GM10248 (cell line): ENCODE measurements at regions not wholly inside any gene's neighbourhood (a gene's known extent, or its start where the extent isn't known, plus 50 kb on each side); places are given as distances from the start of the nearest gene placed in this dataset.

Source experiments
- CTCF ChIA-PET: fragments of 300-600 bp; sonication (Branson Sonifier 250); formaldehyde crosslinking; extraction: SDS; loops from one replicate; lab custom pipeline; 2021; ENCODE audit warnings: antibody characterized with exemption; lab: Yijun Ruan, JAX
- POLR2A ChIA-PET: fragments of 350-650 bp; sonication (Branson Sonifier 250); formaldehyde crosslinking; extraction: SDS; loops from one replicate; lab custom pipeline; 2020; ENCODE audit warnings: antibody characterized with exemption; lab: Yijun Ruan, JAX
- DNase-seq: peaks from one replicate; pipeline ENCODE4 v3.0.0; 2012; ENCODE audit errors: extremely low spot score
- TF ChIP-seq, protein P1 (sequence below): IDR thresholded peaks from 2 replicates; pipeline ENCODE4 v1.5.1; 2012; ENCODE audit warnings: mild to moderate bottlenecking, low read depth; ENCODE audit errors: extremely low read depth, missing control alignments, control extremely low read depth

DNA sequence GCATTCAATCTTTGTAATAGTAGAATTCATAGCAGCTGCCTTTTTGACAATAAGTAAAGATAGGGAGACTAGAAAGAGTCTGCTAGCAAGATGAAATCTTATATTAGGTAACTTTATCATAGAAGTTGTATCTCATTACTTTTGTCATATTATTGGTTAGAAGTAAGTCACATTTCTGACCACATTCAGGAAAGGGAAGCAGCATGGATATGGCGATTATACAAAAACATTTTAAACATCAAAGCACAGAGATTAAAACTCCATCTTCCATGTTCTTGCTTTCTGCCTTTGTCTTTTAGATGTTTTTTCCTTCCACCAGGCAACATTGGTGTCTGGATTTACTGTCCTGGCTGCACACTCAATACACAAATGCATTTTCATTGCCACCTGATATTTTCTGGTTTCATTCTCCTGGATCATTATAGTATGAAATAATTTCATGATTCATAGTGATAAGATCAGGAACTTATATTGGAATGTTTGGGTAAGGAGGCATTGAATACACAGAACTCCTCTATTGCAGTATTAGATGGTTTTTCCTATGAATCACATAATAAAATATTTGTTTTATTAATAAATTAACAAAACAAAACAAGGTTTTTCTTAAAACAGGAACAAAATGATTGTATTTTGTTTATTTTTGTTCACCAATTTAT is 1460.3 kb upstream of the CADM2 start:
- POLR2A ChIA-PET = no interaction called here
- no peak for DNase-seq
- CTCF ChIA-PET = no interaction called here
- TF ChIP-seq, protein P1, sequence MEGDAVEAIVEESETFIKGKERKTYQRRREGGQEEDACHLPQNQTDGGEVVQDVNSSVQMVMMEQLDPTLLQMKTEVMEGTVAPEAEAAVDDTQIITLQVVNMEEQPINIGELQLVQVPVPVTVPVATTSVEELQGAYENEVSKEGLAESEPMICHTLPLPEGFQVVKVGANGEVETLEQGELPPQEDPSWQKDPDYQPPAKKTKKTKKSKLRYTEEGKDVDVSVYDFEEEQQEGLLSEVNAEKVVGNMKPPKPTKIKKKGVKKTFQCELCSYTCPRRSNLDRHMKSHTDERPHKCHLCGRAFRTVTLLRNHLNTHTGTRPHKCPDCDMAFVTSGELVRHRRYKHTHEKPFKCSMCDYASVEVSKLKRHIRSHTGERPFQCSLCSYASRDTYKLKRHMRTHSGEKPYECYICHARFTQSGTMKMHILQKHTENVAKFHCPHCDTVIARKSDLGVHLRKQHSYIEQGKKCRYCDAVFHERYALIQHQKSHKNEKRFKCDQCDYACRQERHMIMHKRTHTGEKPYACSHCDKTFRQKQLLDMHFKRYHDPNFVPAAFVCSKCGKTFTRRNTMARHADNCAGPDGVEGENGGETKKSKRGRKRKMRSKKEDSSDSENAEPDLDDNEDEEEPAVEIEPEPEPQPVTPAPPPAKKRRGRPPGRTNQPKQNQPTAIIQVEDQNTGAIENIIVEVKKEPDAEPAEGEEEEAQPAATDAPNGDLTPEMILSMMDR = no peak

DNA sequence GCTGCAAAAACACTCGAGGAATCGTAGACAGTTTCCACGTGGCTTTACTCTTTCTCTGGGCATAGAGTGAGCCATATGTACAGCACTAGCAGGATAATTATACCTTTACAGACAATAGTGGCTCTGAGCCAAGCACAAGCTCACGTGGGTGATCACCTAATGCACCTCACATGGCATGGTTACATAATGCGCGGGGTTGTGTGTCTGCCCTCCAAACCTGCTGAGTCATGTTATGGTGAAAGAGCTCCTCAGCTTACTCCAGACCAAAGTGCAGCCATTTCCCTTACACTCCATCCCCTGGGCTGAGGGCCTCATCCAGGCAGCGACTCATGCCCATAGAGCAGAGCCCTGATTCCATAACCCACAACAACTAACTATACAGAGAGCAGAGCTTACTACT is 1458.4 kb upstream of the CADM2 start:
- no peak for DNase-seq

DNA sequence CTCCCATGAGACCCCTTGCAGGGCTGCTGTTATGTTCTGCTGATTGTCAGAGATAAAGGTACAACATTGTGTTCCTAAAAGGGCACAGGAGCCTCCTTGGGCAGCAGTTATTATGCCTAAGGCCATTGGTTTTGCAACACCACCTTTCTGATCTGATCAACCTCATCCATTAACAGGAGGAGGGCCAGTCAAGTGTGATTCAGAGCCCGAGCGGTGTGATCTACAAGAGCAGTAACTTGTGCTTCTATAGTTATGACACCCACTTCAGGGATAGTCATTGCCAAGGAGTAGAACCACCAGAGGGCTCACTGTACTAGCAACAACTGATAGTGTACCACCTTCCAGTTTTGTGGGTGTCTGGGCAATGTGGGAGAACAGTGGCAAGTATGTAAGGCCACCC is 1457.9 kb upstream of the CADM2 start:
- TF ChIP-seq, protein P1 = no peak
- ChIA-PET CTCF (no interaction called here), POLR2A (no interaction called here)
- DNase-seq = no peak

More for the DNA sequence above, 1458.4 kb upstream of the CADM2 start:
- POLR2A ChIA-PET = no interaction called here
- TF ChIP-seq, protein P1 = no peak
- CTCF ChIA-PET = no interaction called here

DNA sequence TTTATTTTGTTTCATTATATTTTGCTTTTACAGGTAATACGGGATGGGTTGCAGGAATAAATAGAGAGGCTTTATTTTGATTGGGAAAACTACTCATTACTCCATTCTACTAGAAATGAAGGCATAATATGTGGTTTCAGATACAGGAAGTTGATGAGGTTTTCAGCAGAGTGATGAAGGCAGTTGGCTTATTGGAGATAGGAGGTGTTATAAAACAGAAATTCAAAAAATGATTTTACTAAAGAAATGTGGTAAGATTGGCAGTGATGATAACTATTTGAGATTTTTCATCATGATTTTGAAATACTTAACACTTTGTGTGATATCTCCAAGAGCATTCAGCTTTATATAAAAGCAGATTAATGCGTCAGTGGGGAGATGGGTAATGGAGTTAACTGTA is 1445.7 kb upstream of the CADM2 start:
- TF ChIP-seq, protein P1 = no peak
- DNase-seq = no peak
- POLR2A ChIA-PET = no interaction called here
- CTCF ChIA-PET = no interaction called here

DNA sequence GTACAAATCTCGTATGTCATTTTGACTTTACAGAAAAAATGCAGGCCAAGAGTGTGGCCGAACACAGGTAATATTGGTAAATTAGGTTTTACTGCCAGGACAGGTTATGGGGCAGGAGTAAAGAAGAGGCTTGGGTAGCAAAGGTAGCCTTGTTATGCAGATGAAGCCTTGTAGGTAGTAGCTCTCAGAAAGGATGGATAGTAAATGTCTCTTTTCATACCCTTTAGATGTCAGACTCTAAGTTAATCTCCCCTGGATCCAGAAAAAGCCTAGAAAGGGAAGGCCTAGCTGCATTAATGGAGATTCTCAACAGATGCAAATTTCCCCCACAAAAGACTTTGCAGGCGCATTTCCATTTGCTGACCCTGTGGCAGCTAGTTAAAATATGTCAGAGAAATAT is 1445.1 kb upstream of the CADM2 start:
- TF ChIP-seq, protein P1 = no peak

DNA sequence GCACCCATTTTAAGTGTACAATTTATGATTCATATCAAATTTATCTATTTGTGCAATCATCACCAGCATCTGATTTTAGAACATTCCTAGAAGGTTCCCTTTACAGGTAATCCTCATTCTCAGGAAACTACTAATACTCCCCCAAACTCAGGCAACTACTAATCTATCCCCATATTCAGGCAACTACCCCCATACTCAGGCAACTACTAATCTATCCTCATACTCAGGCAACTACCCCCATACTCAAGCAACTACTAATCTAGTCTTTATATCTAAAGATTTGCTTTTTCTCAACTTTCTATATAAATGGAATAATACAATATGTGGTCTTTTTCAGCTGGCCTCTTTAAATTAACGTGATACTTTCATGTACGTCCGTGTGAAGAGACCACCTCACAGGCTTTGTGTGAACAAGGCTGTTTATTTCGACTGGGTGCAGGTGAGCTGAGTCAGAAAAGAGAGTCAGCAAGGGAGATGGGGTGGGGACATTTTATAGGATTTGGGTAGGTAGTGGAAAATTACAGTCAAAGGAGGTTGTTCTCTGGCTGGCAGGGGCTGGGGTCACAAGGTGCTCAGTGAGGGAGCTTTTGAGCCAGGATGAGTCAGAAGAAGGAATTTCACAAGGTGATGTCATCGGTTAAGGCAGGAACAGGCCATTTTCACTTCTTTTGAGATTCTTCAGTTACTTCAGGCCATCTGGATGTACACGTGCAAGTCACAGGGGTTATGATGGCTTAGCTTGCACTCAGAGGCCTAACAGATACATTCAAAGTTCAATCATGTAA is 1444.5 kb upstream of the CADM2 start:
- TF ChIP-seq, protein P1 = no peak
- ChIA-PET POLR2A (no interaction called here), CTCF (interaction anchor here (0.9 to 1.2 kb wide), 2 partner anchors 10 to 22 kb away, joined by 3 read pairs; no protein-coding TSS in a partner anchor)
- DNase-seq = no peak

More for the DNA sequence above, 1445.1 kb upstream of the CADM2 start:
- DNase-seq = no peak
- CTCF ChIA-PET = interaction anchor here (0.9 kb wide), 1 partner anchor 22 kb away, joined by 3 read pairs; no protein-coding TSS in a partner anchor
- POLR2A ChIA-PET = no interaction called here
